GM12878 (cell line): ENCODE measurements at regions not wholly inside any gene's neighbourhood (a gene's known extent, or its start where the extent isn't known, plus 50 kb on each side); places are given as distances from the start of the nearest gene placed in this dataset.

ENCODE experiments used
- ATAC-seq: fragments of 200-7000 bp; cut with Tn5 transposase; 3 replicates; pipeline ENCODE4 v1.9.1; 2020; ENCODE audit warnings: mild to moderate bottlenecking, moderate library complexity
- BruUV-seq: library from RNA; stranded (reverse); fragments of 400-500 nt; replicated peaks from 2 replicates; lab custom pipeline; 2021; lab: Mats Ljungman, UMichigan
- CTCF ChIA-PET: fragments of 300-600 bp; sonication (Branson Sonifier 250); formaldehyde crosslinking; extraction: SDS; loops from one replicate; lab custom pipeline; 2021; ENCODE audit warnings: inconsistent platforms; lab: Yijun Ruan, JAX
- POLR2A ChIA-PET: fragments of 350-600 bp; formaldehyde crosslinking; extraction: SDS; loops from one replicate; lab custom pipeline; 2021; ENCODE audit warnings: inconsistent platforms; lab: Charles Lee
- RAD21 ChIA-PET: fragments of 300-600 bp; sonication (Branson Sonifier 250); formaldehyde crosslinking; loops from one replicate; lab custom pipeline; 2023; ENCODE audit warnings: antibody characterized with exemption; ENCODE audit not compliant: unreplicated experiment; lab: Charles Lee
- SMC1A ChIA-PET: fragments of 300-600 bp; sonication (Branson Sonifier 250); formaldehyde crosslinking; loops from one replicate; lab custom pipeline; 2023; ENCODE audit not compliant: unreplicated experiment, uncharacterized antibody; lab: Charles Lee
- DNase-seq: peaks from one replicate; pipeline ENCODE4 v3.0.0-alpha.2; 2011; ENCODE audit warnings: low read depth, low spot score
- FAIRE-seq: peaks from 3 replicates; lab custom pipeline; 2011; peaks lifted over from hg19 to GRCh38; lab: Jason Lieb, UNC
- H2AFZ ChIP-seq: 2 replicates; pipeline ENCODE4 v1.6.0; 2011; ENCODE audit warnings: low read depth, low read length, control low read depth; ENCODE audit not compliant: control insufficient read depth
- H3K27ac ChIP-seq: 2 replicates; pipeline ENCODE4 v1.5.1; 2011; ENCODE audit warnings: control low read depth; ENCODE audit not compliant: control insufficient read depth, insufficient read depth
- H3K27me3 ChIP-seq, 2 experiments: replicated peaks in 1 of 2; 2 replicates each; pipeline versions ENCODE4 v1.6.0 to v1.6.1; 2011; ENCODE audit warnings: low read length in 1 of 2; ENCODE audit not compliant: control insufficient read depth in 2 of 2, insufficient read depth in 2 of 2
- H3K36me3 ChIP-seq, 2 experiments: 2 replicates each; pipeline ENCODE4 v1.5.1; 2011; ENCODE audit warnings: low read length in 1 of 2; ENCODE audit not compliant: control insufficient read depth in 2 of 2, insufficient read depth in 2 of 2
- H3K4me1 ChIP-seq: 2 replicates; pipeline ENCODE4 v1.6.1; 2011; ENCODE audit warnings: mild to moderate bottlenecking, low read length, moderate library complexity, mixed read lengths; ENCODE audit not compliant: control insufficient read depth, insufficient read depth
- H3K4me2 ChIP-seq: 2 replicates; pipeline ENCODE4 v1.6.0; 2011; ENCODE audit warnings: control low read depth; ENCODE audit not compliant: control insufficient read depth, insufficient read depth
- H3K4me3 ChIP-seq: fragments of 200-600 bp; sonication (generic); 2 replicates; pipeline ENCODE4 v1.5.1; 2016
- H3K79me2 ChIP-seq: 2 replicates; pipeline ENCODE4 v1.6.0; 2011; ENCODE audit warnings: low read length; ENCODE audit not compliant: control insufficient read depth, insufficient read depth
- H3K9ac ChIP-seq: 2 replicates; pipeline ENCODE4 v1.8.0; 2011; ENCODE audit warnings: low read length, control low read depth, mixed read lengths; ENCODE audit not compliant: control insufficient read depth, insufficient read depth
- H3K9me3 ChIP-seq: replicated peaks from 3 replicates; pipeline ENCODE4 v1.5.1; 2011; ENCODE audit warnings: mild to moderate bottlenecking, low read length; ENCODE audit not compliant: control insufficient read depth, insufficient read depth
- H4K20me1 ChIP-seq: 2 replicates; pipeline ENCODE4 v1.6.0; 2011; ENCODE audit not compliant: control insufficient read depth, insufficient read depth
- ATF2 ChIP-seq: IDR thresholded peaks from 2 replicates; pipeline ENCODE4 v1.6.1; 2012; ENCODE audit warnings: low read length, inconsistent platforms
- CEBPZ ChIP-seq: fragments of 150-350 bp; IDR thresholded peaks from 2 replicates; pipeline ENCODE4 v1.6.1; 2016; ENCODE audit warnings: low read depth, low read length
- ESRRA ChIP-seq: IDR thresholded peaks from 2 replicates; pipeline ENCODE4 v1.6.1; 2012; ENCODE audit warnings: mild to moderate bottlenecking, low read length, improper control_type of control experiment
- GATAD2B ChIP-seq: fragments of 450-650 bp; conservative IDR thresholded peaks from 2 replicates; pipeline ENCODE4 v1.6.1; 2017; ENCODE audit warnings: low read depth, mild to moderate bottlenecking, moderate library complexity
- JUND ChIP-seq: IDR thresholded peaks from 2 replicates; pipeline ENCODE4 v1.6.1; 2012; ENCODE audit warnings: low read depth, mild to moderate bottlenecking, low read length, improper control_type of control experiment, moderate library complexity
- NFYA ChIP-seq: IDR thresholded peaks from 2 replicates; pipeline ENCODE4 v1.6.1; 2011; ENCODE audit warnings: low read depth, mild to moderate bottlenecking, low read length, improper control_type of control experiment, borderline replicate concordance
- TBL1XR1 ChIP-seq: IDR thresholded peaks from 2 replicates; pipeline ENCODE4 v1.6.1; 2012; ENCODE audit warnings: low read depth, low read length, improper control_type of control experiment
- YBX1 ChIP-seq: fragments of 450-650 bp; IDR thresholded peaks from 2 replicates; pipeline ENCODE4 v1.6.1; 2016; ENCODE audit warnings: antibody characterized with exemption
- ZNF274 ChIP-seq: IDR thresholded peaks from one replicate; pipeline ENCODE4 v1.8.0; 2011; ENCODE audit not compliant: insufficient read length, insufficient read depth
- WGBS: methylation state at CpG from one replicate; pipeline ENCODE4 v1.1.6; 2016; ENCODE audit warnings: low lambda C conversion rate; ENCODE audit not compliant: insufficient replicate concordance, insufficient coverage; ENCODE audit errors: missing lambda C conversion rate; 5-methylcytosine and 5-hydroxymethylcytosine counted together
- in situ Hi-C: fragments of 300-500 bp; cut with MboI; formaldehyde crosslinking; loops from 9 replicates; pipeline ENCODE4 v1.14.3; 2018; ENCODE audit warnings: mixed read lengths
- intact Hi-C: fragments of 100-400 bp; cut with micrococcal nuclease; formaldehyde crosslinking; loops from one replicate; pipeline ENCODE4 v1.14.2; 2022; ENCODE audit not compliant: unreplicated experiment

GRCh38 chr4:120228086-120228485 lies 161.4 kb upstream of the MAD2L1 start (continued):
- no peak for TF ChIP-seq ATF2
- TF ChIP-seq ZNF274, result no peak

- ChIA-PET SMC1A (no interaction called here), CTCF (no interaction called here), POLR2A (no interaction called here), RAD21 (no interaction called here)
- Histone ChIP-seq H4K20me1 (no peaks in the 10 kb centered on the region), H3K79me2 (no peaks in the 10 kb centered on the region), H3K36me3 (no peaks in the 10 kb centered on the region), H3K27ac (no peak overlapping the region), H3K9me3 (no peaks in the 10 kb centered on the region), H3K4me2 (no peak overlapping the region), H3K27me3 (no peaks in the 10 kb centered on the region), H2AFZ (no peak overlapping the region), H3K4me3 (no peak overlapping the region), H3K4me1 (no peaks in the 10 kb centered on the region), H3K9ac (no peak overlapping the region)
- intact Hi-C loops, result no loop called here
- TF ChIP-seq ESRRA, result no peak
- no peak for TF ChIP-seq NFYA
- no peak for TF ChIP-seq YBX1
- TF ChIP-seq CEBPZ, result no peak
- TF ChIP-seq JUND, result no peak
- no peak for TF ChIP-seq GATAD2B
- TF ChIP-seq TBL1XR1, result no peak
- DNase-seq (no peak), FAIRE-seq (no peak), ATAC-seq (no peak)
- no TSS peak for BruUV-seq
- 0% methylated on average over 1 of the region's 1 CpG for WGBS
- in situ Hi-C loops, result no loop called here
Measured at GRCh38 chr4:120227554-120227953, 160.9 kb upstream of the MAD2L1 start.
